GM18951 (cell line): ENCODE measurements at regions not wholly inside any gene's neighbourhood (a gene's known extent, or its start where the extent isn't known, plus 50 kb on each side); places are given as distances from the start of the nearest gene placed in this dataset.
"Not testable (repeated sequence)": the region's sequence is repeated elsewhere in the genome, so short reads cannot be mapped to it uniquely, and the experiment has no call there.

Experiments
- POLR2A ChIP-seq: IDR thresholded peaks from 4 replicates; pipeline ENCODE4 v1.6.1; 2011; ENCODE audit warnings: mild to moderate bottlenecking; ENCODE audit not compliant: insufficient read length, insufficient read depth; ENCODE audit errors: extremely low read depth
- in situ Hi-C: fragments of 300-500 bp; cut with MboI; formaldehyde crosslinking; loops from one replicate; pipeline ENCODE4 v1.12.0; 2022; ENCODE audit warnings: low sequenced_read_pairs, mixed read lengths, inconsistent platforms; ENCODE audit not compliant: unreplicated experiment

DNA sequence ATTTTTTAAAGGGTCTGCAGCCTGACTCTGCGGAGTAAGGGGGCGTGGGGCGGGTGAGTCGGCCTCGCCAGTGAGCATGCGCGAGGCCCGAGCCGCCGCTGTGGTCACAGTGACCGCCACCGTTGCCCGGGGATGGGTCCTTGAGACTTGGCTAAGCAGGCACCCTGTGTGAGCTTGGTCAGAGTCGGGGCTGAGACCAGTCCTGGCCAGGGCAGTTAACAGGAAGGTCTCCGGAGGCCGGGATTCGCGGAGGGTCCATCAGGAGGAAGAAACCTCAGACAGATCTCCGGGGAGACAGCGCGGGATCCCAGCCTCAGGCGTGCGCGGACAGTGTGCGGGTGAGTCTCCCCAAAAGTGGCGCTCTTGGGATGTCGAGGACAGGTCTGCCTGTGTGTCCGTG, 1384.4 kb upstream of the PCDH10 start:
- in situ Hi-C loops, result no loop called here
- TF ChIP-seq POLR2A, result no peak

GRCh38 chr4:131774382-131774781, 1374.7 kb upstream of the PCDH10 start:
- in situ Hi-C loops, result not testable (repeated sequence)

DNA sequence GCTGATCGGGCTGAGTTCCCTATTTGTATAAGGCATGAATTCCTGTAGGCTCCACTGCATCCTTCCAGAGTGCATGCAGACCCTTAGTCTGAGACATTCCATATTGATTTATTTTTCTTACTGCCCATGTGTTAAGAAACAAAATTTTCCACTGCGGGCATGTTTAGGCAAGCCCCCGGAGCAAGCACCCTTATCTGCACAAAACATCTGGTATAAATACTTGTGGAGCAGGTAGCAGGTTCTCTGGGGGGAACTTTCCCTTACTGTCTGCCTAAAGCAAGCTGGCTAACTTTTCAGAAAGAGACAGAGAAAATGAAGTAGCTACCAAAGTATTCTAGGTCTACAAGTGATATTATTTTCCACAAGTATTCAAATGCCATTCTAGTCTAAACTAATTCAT, 1338.5 kb upstream of the PCDH10 start:
- in situ Hi-C loops, result not testable (repeated sequence)
